Immature natural killer cell (primary cell): ENCODE measurements at regions not wholly inside any gene's neighbourhood (a gene's known extent, or its start where the extent isn't known, plus 50 kb on each side); places are given as distances from the start of the nearest gene placed in this dataset.

Experiments used
- DNase-seq, 3 donors: peaks; one replicate each; pipeline ENCODE4 v3.0.0; 2022; ENCODE audit warnings: mixed read lengths in 1 of 3
- H3K27ac Mint-ChIP-seq, 6 donors: one replicate each; pipeline ENCODE4 v1.8.0; 2020; ENCODE audit warnings: mixed read lengths in 6 of 6, mild to moderate bottlenecking in 5 of 6, inconsistent platforms in 4 of 6, moderate library complexity in 3 of 6
- H3K27me3 Mint-ChIP-seq, 3 donors: one replicate each; pipeline ENCODE4 v1.8.0; 2020 to 2021; ENCODE audit warnings: low read depth in 3 of 3, mild to moderate bottlenecking in 3 of 3, mixed read lengths in 3 of 3, moderate library complexity in 3 of 3, inconsistent platforms in 1 of 3
- H3K36me3 Mint-ChIP-seq, 3 donors: one replicate each; pipeline ENCODE4 v1.8.0; 2020; ENCODE audit warnings: mixed read lengths in 3 of 3, inconsistent platforms in 2 of 3, mild to moderate bottlenecking in 2 of 3
- H3K4me1 Mint-ChIP-seq, 2 donors: one replicate each; pipeline ENCODE4 v1.8.0; 2020; ENCODE audit warnings: inconsistent platforms in 2 of 2, mild to moderate bottlenecking in 2 of 2, mixed read lengths in 2 of 2, moderate library complexity in 1 of 2
- H3K4me3 Mint-ChIP-seq, 5 donors: one replicate each; pipeline ENCODE4 v1.8.0; 2020; ENCODE audit warnings: mild to moderate bottlenecking in 5 of 5, mixed read lengths in 5 of 5, inconsistent platforms in 3 of 5, moderate library complexity in 3 of 5
- H3K9me3 Mint-ChIP-seq, 6 donors: one replicate each; pipeline ENCODE4 v1.8.0; 2020; ENCODE audit warnings: mild to moderate bottlenecking in 6 of 6, mixed read lengths in 6 of 6, inconsistent platforms in 4 of 6, moderate library complexity in 3 of 6

GRCh38 chr5:28523888-28524635 is 1485.7 kb upstream of the CDH9 start:
- peaks cover 0 to 3% (median 0%) of the 10 kb centered on the region in 3 donors for H3K36me3 Mint-ChIP-seq
- no peak overlapping the region for H3K27ac Mint-ChIP-seq
- peaks cover 12 to 56% (median 32%) of the 10 kb centered on the region in 6 donors for H3K9me3 Mint-ChIP-seq
- H3K4me1 Mint-ChIP-seq: no peaks in the 10 kb centered on the region
- DNase-seq: no peak
- no peaks in the 10 kb centered on the region for H3K27me3 Mint-ChIP-seq
- H3K4me3 Mint-ChIP-seq: no peak overlapping the region

GRCh38 chr5:28523416-28523815 is 1485.0 kb upstream of the CDH9 start:
- DNase-seq: no peak
- H3K27ac Mint-ChIP-seq: no peak overlapping the region
- H3K4me1 Mint-ChIP-seq: no peaks in the 10 kb centered on the region
- H3K4me3 Mint-ChIP-seq: no peak overlapping the region
- peaks cover 0 to 3% (median 0%) of the 10 kb centered on the region in 3 donors for H3K36me3 Mint-ChIP-seq
- no peaks in the 10 kb centered on the region for H3K27me3 Mint-ChIP-seq
- peaks cover 7 to 50% (median 27%) of the 10 kb centered on the region in 6 donors for H3K9me3 Mint-ChIP-seq

GRCh38 chr5:28517691-28518090 is 1479.3 kb upstream of the CDH9 start:
- Mint-ChIP-seq H3K9me3 (peaks cover 7 to 64% (median 31%) of the 10 kb centered on the region in 6 donors), H3K27me3 (no peaks in the 10 kb centered on the region), H3K4me1 (no peaks in the 10 kb centered on the region), H3K4me3 (no peak overlapping the region), H3K36me3 (peaks cover 0 to 3% (median 0%) of the 10 kb centered on the region in 3 donors), H3K27ac (no peak overlapping the region)
- no peak for DNase-seq

GRCh38 chr5:28516722-28517121 is 1478.3 kb upstream of the CDH9 start:
- Mint-ChIP-seq H3K9me3 (peaks cover 7 to 55% (median 29%) of the 10 kb centered on the region in 6 donors), H3K27ac (no peak overlapping the region), H3K36me3 (peaks cover 0 to 3% (median 0%) of the 10 kb centered on the region in 3 donors), H3K4me3 (no peak overlapping the region), H3K4me1 (no peaks in the 10 kb centered on the region), H3K27me3 (no peaks in the 10 kb centered on the region)
- DNase-seq: no peak

GRCh38 chr5:28512648-28513047 is 1474.3 kb upstream of the CDH9 start:
- H3K27me3 Mint-ChIP-seq: no peaks in the 10 kb centered on the region
- H3K9me3 Mint-ChIP-seq: peaks cover 8 to 49% (median 22%) of the 10 kb centered on the region in 6 donors
- DNase-seq: no peak
- no peak overlapping the region for H3K4me3 Mint-ChIP-seq
- no peak overlapping the region for H3K27ac Mint-ChIP-seq
- no peaks in the 10 kb centered on the region for H3K4me1 Mint-ChIP-seq
- no peaks in the 10 kb centered on the region for H3K36me3 Mint-ChIP-seq

GRCh38 chr5:28505121-28505520 is 1466.7 kb upstream of the CDH9 start:
- no peak overlapping the region for H3K4me3 Mint-ChIP-seq
- no peaks in the 10 kb centered on the region for H3K36me3 Mint-ChIP-seq
- H3K27me3 Mint-ChIP-seq: peaks cover 0 to 2% (median 0%) of the 10 kb centered on the region in 3 donors
- DNase-seq: no peak
- peaks cover 14 to 39% (median 24%) of the 10 kb centered on the region in 6 donors for H3K9me3 Mint-ChIP-seq
- H3K4me1 Mint-ChIP-seq: no peaks in the 10 kb centered on the region
- H3K27ac Mint-ChIP-seq: no peak overlapping the region

- Mint-ChIP-seq H3K4me1 (no peaks in the 10 kb centered on the region), H3K27me3 (peaks cover 0 to 4% (median 0%) of the 10 kb centered on the region in 3 donors), H3K4me3 (no peak overlapping the region), H3K27ac (no peak overlapping the region), H3K9me3 (peaks cover 13 to 41% (median 16%) of the 10 kb centered on the region in 6 donors), H3K36me3 (peaks cover 0 to 3% (median 0%) of the 10 kb centered on the region in 3 donors)
- no peak for DNase-seq
Observed at GRCh38 chr5:28500511-28500910, 1462.1 kb upstream of the CDH9 start.

GRCh38 chr5:28499766-28500290 is 1461.4 kb upstream of the CDH9 start:
- no peak overlapping the region for H3K27ac Mint-ChIP-seq
- H3K9me3 Mint-ChIP-seq: peaks cover 6 to 37% (median 14%) of the 10 kb centered on the region in 6 donors

GRCh38 chr5:28495876-28496275 is 1457.5 kb upstream of the CDH9 start:
- no peaks in the 10 kb centered on the region for H3K4me1 Mint-ChIP-seq
- H3K27me3 Mint-ChIP-seq: peaks cover 0 to 2% (median 0%) of the 10 kb centered on the region in 3 donors
- H3K36me3 Mint-ChIP-seq: peaks cover 0 to 3% (median 0%) of the 10 kb centered on the region in 3 donors
- no peak for DNase-seq
- H3K9me3 Mint-ChIP-seq: peaks cover 13 to 61% (median 28%) of the 10 kb centered on the region in 6 donors
- no peak overlapping the region for H3K27ac Mint-ChIP-seq
- H3K4me3 Mint-ChIP-seq: no peak overlapping the region

More at GRCh38 chr5:28499766-28500290, 1461.4 kb upstream of the CDH9 start:
- Mint-ChIP-seq H3K4me1 (no peaks in the 10 kb centered on the region), H3K27me3 (peaks cover 0 to 4% (median 0%) of the 10 kb centered on the region in 3 donors), H3K4me3 (no peak overlapping the region), H3K36me3 (peaks cover 0 to 3% (median 0%) of the 10 kb centered on the region in 3 donors)
- DNase-seq: no peak

- H3K36me3 Mint-ChIP-seq: no peaks in the 10 kb centered on the region
- peaks cover 0 to 2% (median 0%) of the 10 kb centered on the region in 3 donors for H3K27me3 Mint-ChIP-seq
- H3K4me3 Mint-ChIP-seq: no peak overlapping the region
- H3K9me3 Mint-ChIP-seq: peaks cover 21 to 72% (median 42%) of the 10 kb centered on the region in 6 donors
- DNase-seq: no peak
- no peaks in the 10 kb centered on the region for H3K4me1 Mint-ChIP-seq
- H3K27ac Mint-ChIP-seq: no peak overlapping the region
Observed at GRCh38 chr5:28493456-28493855, 1455.1 kb upstream of the CDH9 start.

- Mint-ChIP-seq H3K9me3 (peaks cover 9 to 66% (median 42%) of the 10 kb centered on the region in 6 donors), H3K36me3 (no peaks in the 10 kb centered on the region), H3K27ac (no peak overlapping the region), H3K27me3 (no peaks in the 10 kb centered on the region), H3K4me1 (no peaks in the 10 kb centered on the region), H3K4me3 (no peak overlapping the region)
- no peak for DNase-seq
Observed at GRCh38 chr5:28488752-28489151, 1450.4 kb upstream of the CDH9 start.

GRCh38 chr5:28483327-28484025 is 1445.1 kb upstream of the CDH9 start:
- Mint-ChIP-seq H3K27ac (no peak overlapping the region), H3K4me3 (no peak overlapping the region), H3K4me1 (no peaks in the 10 kb centered on the region), H3K36me3 (no peaks in the 10 kb centered on the region), H3K27me3 (peaks cover 0 to 1% (median 0%) of the 10 kb centered on the region in 3 donors), H3K9me3 (peaks cover 0 to 22% (median 18%) of the 10 kb centered on the region in 6 donors)
- no peak for DNase-seq

GRCh38 chr5:28473531-28474107 is 1435.2 kb upstream of the CDH9 start:
- Mint-ChIP-seq H3K9me3 (peaks cover 12 to 60% (median 29%) of the 10 kb centered on the region in 6 donors), H3K4me3 (no peak overlapping the region), H3K27ac (no peak overlapping the region), H3K4me1 (no peaks in the 10 kb centered on the region), H3K36me3 (no peaks in the 10 kb centered on the region), H3K27me3 (peaks cover 0 to 1% (median 0%) of the 10 kb centered on the region in 3 donors)
- DNase-seq: no peak

- no peak overlapping the region for H3K27ac Mint-ChIP-seq
- H3K27me3 Mint-ChIP-seq: peaks cover 0 to 1% (median 0%) of the 10 kb centered on the region in 3 donors
- H3K36me3 Mint-ChIP-seq: no peaks in the 10 kb centered on the region
- H3K9me3 Mint-ChIP-seq: peaks cover 4 to 57% (median 24%) of the 10 kb centered on the region in 6 donors
- H3K4me1 Mint-ChIP-seq: no peaks in the 10 kb centered on the region
- DNase-seq: no peak
- no peak overlapping the region for H3K4me3 Mint-ChIP-seq
Observed at GRCh38 chr5:28468166-28468565, 1429.8 kb upstream of the CDH9 start.
